ENCODE measurements at regions not wholly inside any gene's neighbourhood (a gene's known extent, or its start where the extent isn't known, plus 50 kb on each side); places are given as distances from the start of the nearest gene placed in this dataset.
"Not testable (repeated sequence)": the region's sequence is repeated elsewhere in the genome, so short reads cannot be mapped to it uniquely, and the experiment has no call there.

- Histone ChIP-seq H3K9me3 (ENCODE audit: low read length) (no peaks in the 10 kb centered on the region), H3K27me3 (ENCODE audit: insufficient read depth, low read length) (no peaks in the 10 kb centered on the region)
Measured at GRCh38 chr3:81989274-81989673, 227.8 kb upstream of the GBE1 start.

GRCh38 chr3:81987412-81987811 is 226.0 kb upstream of the GBE1 start:
- not testable (repeated sequence) for H3K4me3 ChIP-seq (ENCODE audit: low read length); H3K4me1 ChIP-seq (ENCODE audit: insufficient read depth, low read length); H2AFZ ChIP-seq (ENCODE audit: low read depth, low read length); H3K27me3 ChIP-seq (ENCODE audit: insufficient read depth, low read length); H3K36me3 ChIP-seq (ENCODE audit: insufficient read depth, low read length); H3K9me3 ChIP-seq (ENCODE audit: low read length)

More at GRCh38 chr3:81989274-81989673, 227.8 kb upstream of the GBE1 start:
- no peaks in the 10 kb centered on the region for H3K36me3 ChIP-seq (ENCODE audit: insufficient read depth, low read length)
- no peak overlapping the region for H2AFZ ChIP-seq (ENCODE audit: low read depth, low read length)
- no peaks in the 10 kb centered on the region for H3K4me1 ChIP-seq (ENCODE audit: insufficient read depth, low read length)
- no peak overlapping the region for H3K4me3 ChIP-seq (ENCODE audit: low read length)

DNA sequence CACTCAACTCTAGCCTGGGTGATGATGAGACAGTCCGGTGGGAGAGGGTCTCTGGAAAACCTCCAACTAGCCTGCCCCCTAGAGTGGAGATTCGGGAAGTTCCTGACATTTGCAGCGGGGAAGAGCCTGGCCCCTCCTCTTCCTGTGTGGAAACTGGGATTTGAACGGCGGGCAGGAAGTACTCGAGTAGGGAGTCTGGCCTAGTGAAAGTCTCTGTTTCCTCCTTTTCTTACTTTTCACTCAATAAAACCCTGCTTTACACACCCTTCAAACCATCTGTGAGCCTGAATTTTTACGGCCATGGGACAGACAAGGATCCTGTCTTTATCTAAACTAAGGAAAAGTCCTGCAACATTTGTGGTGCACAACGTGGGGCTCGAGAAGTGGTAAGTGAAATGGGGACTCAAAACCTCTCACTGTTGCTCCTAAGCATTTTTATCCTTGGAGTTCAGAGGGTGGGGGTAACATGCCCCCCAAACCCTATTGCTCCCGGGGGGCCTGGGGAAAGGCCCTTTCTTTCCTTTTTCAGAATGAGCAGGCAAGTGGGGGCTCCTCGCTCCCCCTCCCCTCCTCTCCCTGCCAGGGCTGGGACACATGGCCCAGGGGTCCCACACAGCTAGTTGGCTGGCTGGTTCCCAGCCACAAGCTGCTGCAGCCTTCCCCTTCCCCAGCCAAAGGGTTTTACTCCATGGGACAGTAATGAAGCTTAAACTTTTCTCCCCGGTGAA is 224.7 kb upstream of the GBE1 start:
- Histone ChIP-seq H2AFZ (ENCODE audit: low read depth, low read length) (no peak overlapping the region), H3K4me3 (ENCODE audit: low read length) (no peak overlapping the region), H3K9me3 (ENCODE audit: low read length) (no peaks in the 10 kb centered on the region), H3K27me3 (ENCODE audit: insufficient read depth, low read length) (no peaks in the 10 kb centered on the region), H3K36me3 (ENCODE audit: insufficient read depth, low read length) (no peaks in the 10 kb centered on the region), H3K4me1 (ENCODE audit: insufficient read depth, low read length) (no peaks in the 10 kb centered on the region)

DNA sequence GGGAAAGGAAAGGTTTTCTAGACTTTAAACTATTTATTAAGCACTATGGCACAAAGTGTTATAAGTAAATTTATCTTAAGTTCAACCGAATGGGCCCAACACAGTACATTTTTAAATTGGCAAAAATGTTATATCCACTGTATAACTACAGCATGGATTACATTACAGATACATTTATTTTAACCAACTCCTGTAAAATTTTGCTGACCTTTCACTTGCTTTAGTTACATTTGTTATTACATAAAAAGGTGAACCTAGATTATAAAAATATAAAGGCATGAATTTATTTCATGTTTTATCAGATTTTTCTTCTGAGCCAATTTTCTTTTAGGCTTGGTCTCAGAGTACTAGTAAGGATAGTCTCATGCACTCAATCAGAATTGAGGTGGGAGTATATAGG is 221.9 kb upstream of the GBE1 start:
- H3K4me1 ChIP-seq (ENCODE audit: insufficient read depth, low read length): no peaks in the 10 kb centered on the region
- H3K27me3 ChIP-seq (ENCODE audit: insufficient read depth, low read length): no peaks in the 10 kb centered on the region
- H3K9me3 ChIP-seq (ENCODE audit: low read length): no peaks in the 10 kb centered on the region

GRCh38 chr3:81980596-81981494 is 219.4 kb upstream of the GBE1 start:
- H2AFZ ChIP-seq (ENCODE audit: low read depth, low read length): no peak overlapping the region
- H3K36me3 ChIP-seq (ENCODE audit: insufficient read depth, low read length): no peaks in the 10 kb centered on the region
- no peaks in the 10 kb centered on the region for H3K27me3 ChIP-seq (ENCODE audit: insufficient read depth, low read length)
- no peak overlapping the region for H3K4me3 ChIP-seq (ENCODE audit: low read length)
- H3K4me1 ChIP-seq (ENCODE audit: insufficient read depth, low read length): peaks cover 2% of the 10 kb centered on the region
- H3K9me3 ChIP-seq (ENCODE audit: low read length): no peaks in the 10 kb centered on the region

More for the DNA sequence above, 221.9 kb upstream of the GBE1 start:
- H3K36me3 ChIP-seq (ENCODE audit: insufficient read depth, low read length): no peaks in the 10 kb centered on the region
- H2AFZ ChIP-seq (ENCODE audit: low read depth, low read length): no peak overlapping the region
- no peak overlapping the region for H3K4me3 ChIP-seq (ENCODE audit: low read length)

GRCh38 chr3:81974751-81975150 is 213.3 kb upstream of the GBE1 start:
- H3K36me3 ChIP-seq (ENCODE audit: insufficient read depth, low read length): no peaks in the 10 kb centered on the region
- H3K27me3 ChIP-seq (ENCODE audit: insufficient read depth, low read length): no peaks in the 10 kb centered on the region
- no peak overlapping the region for H2AFZ ChIP-seq (ENCODE audit: low read depth, low read length)
- H3K4me1 ChIP-seq (ENCODE audit: insufficient read depth, low read length): peaks cover 2% of the 10 kb centered on the region
- H3K9me3 ChIP-seq (ENCODE audit: low read length): peaks cover 5% of the 10 kb centered on the region
- H3K4me3 ChIP-seq (ENCODE audit: low read length): no peak overlapping the region

GRCh38 chr3:81968658-81969057 is 207.2 kb upstream of the GBE1 start:
- H3K4me3 ChIP-seq (ENCODE audit: low read length): no peak overlapping the region

GRCh38 chr3:81967393-81967792 is 205.9 kb upstream of the GBE1 start:
- peaks cover 3% of the 10 kb centered on the region for H3K4me1 ChIP-seq (ENCODE audit: insufficient read depth, low read length)
- H2AFZ ChIP-seq (ENCODE audit: low read depth, low read length): no peak overlapping the region
- no peak overlapping the region for H3K4me3 ChIP-seq (ENCODE audit: low read length)
- peaks cover 5% of the 10 kb centered on the region for H3K9me3 ChIP-seq (ENCODE audit: low read length)
- no peaks in the 10 kb centered on the region for H3K36me3 ChIP-seq (ENCODE audit: insufficient read depth, low read length)
- H3K27me3 ChIP-seq (ENCODE audit: insufficient read depth, low read length): no peaks in the 10 kb centered on the region

More at GRCh38 chr3:81968658-81969057, 207.2 kb upstream of the GBE1 start:
- Histone ChIP-seq H3K27me3 (ENCODE audit: insufficient read depth, low read length) (no peaks in the 10 kb centered on the region), H3K36me3 (ENCODE audit: insufficient read depth, low read length) (no peaks in the 10 kb centered on the region), H3K4me1 (ENCODE audit: insufficient read depth, low read length) (peaks cover 3% of the 10 kb centered on the region), H3K9me3 (ENCODE audit: low read length) (peaks cover 5% of the 10 kb centered on the region), H2AFZ (ENCODE audit: low read depth, low read length) (no peak overlapping the region)

DNA sequence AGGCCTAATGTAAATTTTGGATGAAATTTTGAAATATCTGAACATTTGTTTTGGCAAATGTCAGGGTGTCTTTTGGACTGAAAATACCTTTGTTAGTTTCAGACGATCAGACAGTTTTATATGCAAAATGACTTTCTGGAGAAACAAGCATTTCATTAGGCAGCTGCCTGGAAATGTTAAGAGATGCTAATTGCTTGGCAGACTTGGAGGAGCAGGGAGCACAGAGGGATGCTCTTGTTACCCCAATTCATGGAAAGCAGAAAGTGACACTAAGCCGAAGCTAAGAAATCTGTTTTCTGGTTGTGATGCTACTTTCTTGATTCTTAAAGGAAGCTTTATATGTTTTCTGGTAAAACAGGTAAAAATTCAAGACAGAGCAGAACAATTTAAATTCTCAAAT is 204.3 kb upstream of the GBE1 start:
- Histone ChIP-seq H3K27me3 (ENCODE audit: insufficient read depth, low read length) (no peaks in the 10 kb centered on the region), H3K4me1 (ENCODE audit: insufficient read depth, low read length) (peaks cover 3% of the 10 kb centered on the region), H3K36me3 (ENCODE audit: insufficient read depth, low read length) (no peaks in the 10 kb centered on the region), H2AFZ (ENCODE audit: low read depth, low read length) (no peak overlapping the region), H3K9me3 (ENCODE audit: low read length) (no peaks in the 10 kb centered on the region), H3K4me3 (ENCODE audit: low read length) (no peak overlapping the region)

- Histone ChIP-seq H3K27me3 (ENCODE audit: insufficient read depth, low read length) (no peaks in the 10 kb centered on the region), H3K4me3 (ENCODE audit: low read length) (no peak overlapping the region), H2AFZ (ENCODE audit: low read depth, low read length) (no peak overlapping the region), H3K4me1 (ENCODE audit: insufficient read depth, low read length) (peaks cover 3% of the 10 kb centered on the region), H3K36me3 (ENCODE audit: insufficient read depth, low read length) (no peaks in the 10 kb centered on the region), H3K9me3 (ENCODE audit: low read length) (no peaks in the 10 kb centered on the region)
Measured at GRCh38 chr3:81962396-81962795, 201.0 kb upstream of the GBE1 start.

- Histone ChIP-seq H3K4me3 (ENCODE audit: low read length) (no peak overlapping the region), H2AFZ (ENCODE audit: low read depth, low read length) (no peak overlapping the region), H3K9me3 (ENCODE audit: low read length) (no peaks in the 10 kb centered on the region)
Measured at GRCh38 chr3:81958972-81959640, 197.7 kb upstream of the GBE1 start.

DNA sequence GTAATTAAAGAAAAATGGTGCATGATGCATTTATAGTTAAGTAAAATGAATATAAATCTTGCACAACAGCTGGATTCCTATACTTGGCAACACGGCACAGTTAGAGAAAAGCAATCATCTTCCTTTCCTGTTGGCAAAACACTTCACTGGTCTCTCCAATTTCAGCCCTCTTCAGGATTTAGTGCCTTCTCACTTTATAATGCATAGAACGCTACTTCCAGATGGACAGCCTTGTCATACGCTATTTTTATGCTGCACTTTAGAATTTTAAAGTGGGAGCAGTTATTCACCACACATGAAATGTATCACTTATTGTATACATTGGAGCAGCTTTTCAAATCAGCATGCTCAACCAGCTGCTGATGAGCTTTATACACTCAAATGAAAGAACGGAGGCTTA is 194.4 kb upstream of the GBE1 start:
- no peak overlapping the region for H3K4me3 ChIP-seq (ENCODE audit: low read length)
- no peaks in the 10 kb centered on the region for H3K27me3 ChIP-seq (ENCODE audit: insufficient read depth, low read length)
- no peaks in the 10 kb centered on the region for H3K9me3 ChIP-seq (ENCODE audit: low read length)
- H3K4me1 ChIP-seq (ENCODE audit: insufficient read depth, low read length): no peaks in the 10 kb centered on the region
- H3K36me3 ChIP-seq (ENCODE audit: insufficient read depth, low read length): no peaks in the 10 kb centered on the region
- no peak overlapping the region for H2AFZ ChIP-seq (ENCODE audit: low read depth, low read length)

More at GRCh38 chr3:81958972-81959640, 197.7 kb upstream of the GBE1 start:
- Histone ChIP-seq H3K36me3 (ENCODE audit: insufficient read depth, low read length) (no peaks in the 10 kb centered on the region), H3K27me3 (ENCODE audit: insufficient read depth, low read length) (no peaks in the 10 kb centered on the region), H3K4me1 (ENCODE audit: insufficient read depth, low read length) (peaks cover 3% of the 10 kb centered on the region)

- no peaks in the 10 kb centered on the region for H3K36me3 ChIP-seq (ENCODE audit: insufficient read depth, low read length)
- no peaks in the 10 kb centered on the region for H3K4me1 ChIP-seq (ENCODE audit: insufficient read depth, low read length)
- H3K9me3 ChIP-seq (ENCODE audit: low read length): no peaks in the 10 kb centered on the region
- no peaks in the 10 kb centered on the region for H3K27me3 ChIP-seq (ENCODE audit: insufficient read depth, low read length)
- H2AFZ ChIP-seq (ENCODE audit: low read depth, low read length): no peak overlapping the region
- H3K4me3 ChIP-seq (ENCODE audit: low read length): no peak overlapping the region
Measured at GRCh38 chr3:81953111-81953510, 191.7 kb upstream of the GBE1 start.
